HEK293T (cell line): ENCODE measurements at regions not wholly inside any gene's neighbourhood (a gene's known extent, or its start where the extent isn't known, plus 50 kb on each side); places are given as distances from the start of the nearest gene placed in this dataset.

Source experiments
- CTCF ChIA-PET: fragments of 350-600 bp; formaldehyde crosslinking; extraction: SDS; loops from one replicate; lab custom pipeline; 2021; ENCODE audit warnings: antibody characterized with exemption, inconsistent platforms; lab: Yijun Ruan, JAX
- POLR2A ChIA-PET: fragments of 350-600 bp; formaldehyde crosslinking; extraction: SDS; loops from one replicate; lab custom pipeline; 2020; ENCODE audit warnings: antibody characterized with exemption, inconsistent platforms; lab: Yijun Ruan, JAX
- DNase-seq: peaks from one replicate; pipeline ENCODE4 v3.0.0; 2012; ENCODE audit warnings: mixed read lengths; ENCODE audit errors: extremely low spot score
- ARNT ChIP-seq: fragments of 450-650 bp; IDR thresholded peaks from 2 replicates; pipeline ENCODE4 v1.6.1; 2017; ENCODE audit warnings: mild to moderate bottlenecking
- BHLHE40 ChIP-seq: fragments of 450-650 bp; IDR thresholded peaks from 2 replicates; pipeline ENCODE4 v1.6.1; 2016; ENCODE audit warnings: mild to moderate bottlenecking, moderate library complexity, borderline replicate concordance
- CTBP1 ChIP-seq: fragments of 450-650 bp; IDR thresholded peaks from 2 replicates; pipeline ENCODE4 v1.6.1; 2016; ENCODE audit warnings: borderline replicate concordance
- ELF4 ChIP-seq: fragments of 450-650 bp; IDR thresholded peaks from 2 replicates; pipeline ENCODE4 v1.6.1; 2017; ENCODE audit warnings: antibody characterized with exemption
- FOXA1 ChIP-seq: fragments of 450-650 bp; IDR thresholded peaks from 2 replicates; pipeline ENCODE4 v1.6.1; 2016; ENCODE audit warnings: mild to moderate bottlenecking
- FOXK2 ChIP-seq: fragments of 450-650 bp; IDR thresholded peaks from 2 replicates; pipeline ENCODE4 v1.6.1; 2016; ENCODE audit warnings: mild to moderate bottlenecking
- FOXM1 ChIP-seq: fragments of 450-650 bp; IDR thresholded peaks from 2 replicates; pipeline ENCODE4 v1.6.1; 2017; ENCODE audit warnings: mild to moderate bottlenecking, borderline replicate concordance
- HDGF ChIP-seq: fragments of 450-650 bp; IDR thresholded peaks from 2 replicates; pipeline ENCODE4 v1.6.1; 2017; ENCODE audit warnings: antibody characterized with exemption, borderline replicate concordance
- L3MBTL2 ChIP-seq: fragments of 450-650 bp; conservative IDR thresholded peaks from 2 replicates; pipeline ENCODE4 v1.6.1; 2016; ENCODE audit warnings: mild to moderate bottlenecking
- LEF1 ChIP-seq: fragments of 450-650 bp; IDR thresholded peaks from 2 replicates; pipeline ENCODE4 v1.6.1; 2017; ENCODE audit warnings: mild to moderate bottlenecking, borderline replicate concordance
- NFRKB ChIP-seq: fragments of 450-650 bp; IDR thresholded peaks from 2 replicates; pipeline ENCODE4 v1.6.1; 2016; ENCODE audit warnings: mild to moderate bottlenecking, moderate library complexity
- SP1 ChIP-seq: fragments of 450-650 bp; IDR thresholded peaks from 2 replicates; pipeline ENCODE4 v1.6.1; 2017
- SUZ12 ChIP-seq: fragments of 450-650 bp; IDR thresholded peaks from 2 replicates; pipeline ENCODE4 v1.6.1; 2016; ENCODE audit warnings: mild to moderate bottlenecking
- TARDBP ChIP-seq: fragments of 450-650 bp; IDR thresholded peaks from 2 replicates; pipeline ENCODE4 v1.6.1; 2016
- ZNF384 ChIP-seq: fragments of 450-650 bp; IDR thresholded peaks from 2 replicates; pipeline ENCODE4 v1.6.1; 2016
- TF ChIP-seq, protein P1 (sequence below): fragments of 450-650 bp; IDR thresholded peaks from 2 replicates; pipeline ENCODE4 v1.6.1; 2016

DNA sequence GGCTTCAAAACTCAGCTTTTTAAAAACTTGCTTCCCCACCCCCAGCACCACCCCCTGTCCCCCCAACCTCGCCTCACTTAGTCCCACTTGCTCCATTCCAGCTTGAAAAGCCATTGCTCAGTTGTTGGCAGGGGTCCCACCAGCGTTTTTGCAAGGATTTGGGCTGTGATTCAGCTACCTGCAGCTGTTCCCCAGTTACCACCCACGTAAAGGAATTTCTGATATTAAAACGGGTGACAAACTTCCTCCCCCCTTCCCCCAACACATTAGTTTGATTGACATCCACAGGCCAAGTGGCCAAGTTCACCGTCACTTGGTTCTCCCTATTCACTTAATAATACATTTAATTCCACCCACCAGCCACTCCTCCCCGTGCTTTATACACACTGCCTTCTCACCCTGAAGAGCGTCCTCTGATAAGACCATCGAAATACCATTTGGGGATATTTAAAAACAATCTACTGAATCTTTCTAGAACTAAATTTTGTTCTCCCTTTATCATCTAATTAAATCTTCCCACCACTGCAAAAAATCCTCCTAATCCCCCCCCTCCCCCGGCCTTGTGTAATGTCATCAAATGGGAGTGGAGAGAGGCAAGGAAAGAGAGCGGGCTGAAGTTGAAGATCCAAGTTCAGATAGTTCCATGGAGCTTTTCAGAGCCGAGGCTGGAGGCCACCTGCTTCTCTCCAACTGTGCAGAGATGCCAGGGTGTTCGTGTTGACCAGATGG lies 55.1 kb downstream of the SOX9 start:
- POLR2A ChIA-PET = no interaction called here
- no peak for TF ChIP-seq LEF1
- no peak for TF ChIP-seq ARNT
- TF ChIP-seq, protein P1, sequence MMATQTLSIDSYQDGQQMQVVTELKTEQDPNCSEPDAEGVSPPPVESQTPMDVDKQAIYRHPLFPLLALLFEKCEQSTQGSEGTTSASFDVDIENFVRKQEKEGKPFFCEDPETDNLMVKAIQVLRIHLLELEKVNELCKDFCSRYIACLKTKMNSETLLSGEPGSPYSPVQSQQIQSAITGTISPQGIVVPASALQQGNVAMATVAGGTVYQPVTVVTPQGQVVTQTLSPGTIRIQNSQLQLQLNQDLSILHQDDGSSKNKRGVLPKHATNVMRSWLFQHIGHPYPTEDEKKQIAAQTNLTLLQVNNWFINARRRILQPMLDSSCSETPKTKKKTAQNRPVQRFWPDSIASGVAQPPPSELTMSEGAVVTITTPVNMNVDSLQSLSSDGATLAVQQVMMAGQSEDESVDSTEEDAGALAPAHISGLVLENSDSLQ = 0 out of 2 replicates have a peak, but pooled peaks have one; percentile 21
- TF ChIP-seq TARDBP = no peak
- TF ChIP-seq SUZ12 = no peak
- no peak for TF ChIP-seq L3MBTL2
- no peak for TF ChIP-seq ZNF384
- DNase-seq = no peak
- CTCF ChIA-PET = no interaction called here

DNA sequence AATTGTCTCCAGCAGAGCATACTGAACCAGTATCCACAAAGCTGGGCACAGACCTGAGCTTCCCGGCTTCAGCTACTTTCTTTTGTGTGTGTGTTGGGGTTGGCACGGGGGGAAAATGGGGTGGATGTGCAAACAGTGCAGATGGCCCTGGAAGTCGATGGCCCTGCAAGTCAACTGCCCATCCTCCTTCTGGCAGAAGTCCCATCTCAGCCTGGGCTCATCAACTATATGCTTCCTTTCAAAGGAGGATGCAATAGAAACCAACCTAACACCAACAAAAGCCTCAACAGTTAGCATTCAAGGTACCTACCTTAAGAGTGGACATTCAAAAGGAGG lies 55.7 kb downstream of the SOX9 start:
- TF ChIP-seq L3MBTL2 (no peak), SUZ12 (no peak), TARDBP (no peak), FOXM1 (no peak), LEF1 (no peak), ZNF384 (no peak), HDGF (no peak), BHLHE40 (no peak), ELF4 (no peak), SP1 (no peak), NFRKB (no peak), CTBP1 (no peak), FOXK2 (no peak), FOXA1 (no peak), ARNT (no peak)
- TF ChIP-seq, protein P1 = no peak
- no peak for DNase-seq
- CTCF ChIA-PET = no interaction called here
- POLR2A ChIA-PET = no interaction called here

DNA sequence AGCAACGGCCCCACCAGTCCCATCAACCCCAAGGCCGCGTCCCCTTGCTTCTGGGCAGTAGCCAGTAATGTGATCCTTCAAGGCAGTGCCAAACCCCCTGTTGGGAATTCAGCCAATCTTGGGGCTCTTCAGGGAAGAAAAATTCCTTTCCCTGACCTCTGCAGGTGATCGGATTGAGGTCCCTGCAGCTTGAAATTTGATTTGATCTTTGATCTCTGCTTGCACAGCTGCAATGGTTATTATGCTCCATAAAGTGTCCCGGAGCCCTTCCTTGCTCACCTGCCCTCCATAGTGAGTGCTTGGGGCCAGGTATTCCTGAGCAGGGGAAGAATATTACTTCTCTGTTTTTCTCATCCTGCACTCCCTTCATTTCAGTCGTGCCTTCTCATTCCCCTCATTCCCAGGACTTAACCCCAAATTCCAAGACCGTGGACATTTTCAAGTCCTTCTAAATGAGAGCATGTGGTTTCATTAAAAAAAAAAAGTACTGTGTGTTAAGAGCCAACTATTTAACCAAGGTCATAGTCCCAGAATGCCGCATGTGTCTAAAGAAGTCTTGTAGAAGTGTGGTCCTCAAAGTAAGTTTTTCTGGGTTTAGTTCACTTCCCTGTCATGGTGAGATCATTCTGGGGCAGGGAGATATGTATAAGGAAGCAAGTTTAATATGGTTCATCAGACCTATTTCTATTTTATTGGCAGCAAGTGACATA lies 56.3 kb downstream of the SOX9 start:
- TF ChIP-seq FOXK2 = no peak
- no peak for TF ChIP-seq LEF1
- TF ChIP-seq FOXA1 = no peak
- TF ChIP-seq, protein P1 = no peak
- no peak for TF ChIP-seq BHLHE40
- no peak for TF ChIP-seq TARDBP
- TF ChIP-seq ELF4 = no peak
- TF ChIP-seq ZNF384 = no peak
- no peak for TF ChIP-seq HDGF
- no peak for TF ChIP-seq FOXM1
- no peak for TF ChIP-seq ARNT
- no peak for TF ChIP-seq SUZ12
- TF ChIP-seq L3MBTL2 = no peak
- no peak for TF ChIP-seq NFRKB
- no peak for TF ChIP-seq CTBP1
- ChIA-PET POLR2A (no interaction called here), CTCF (no interaction called here)
- no peak for DNase-seq

DNA sequence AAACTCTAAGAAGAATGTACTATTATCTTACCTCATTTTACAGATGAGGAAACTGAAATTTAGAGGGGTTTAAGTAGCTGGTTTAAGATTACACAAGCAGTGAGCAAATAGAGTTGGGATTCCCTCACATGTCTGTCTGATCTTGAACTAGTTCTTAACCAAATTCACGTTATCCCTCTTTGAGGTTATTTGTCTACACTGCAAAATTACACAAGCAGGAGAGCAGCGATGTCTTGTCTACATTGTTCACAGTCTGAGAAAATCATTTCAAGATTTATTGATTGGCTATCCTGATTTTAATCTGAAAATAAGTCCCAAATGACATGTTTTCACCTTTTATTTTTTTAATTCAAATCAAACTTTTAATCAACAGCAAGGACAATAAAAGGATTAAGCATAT lies 56.9 kb downstream of the SOX9 start:
- TF ChIP-seq SP1 (no peak), TARDBP (no peak), ARNT (no peak), FOXK2 (no peak), HDGF (no peak), L3MBTL2 (no peak), FOXA1 (no peak), CTBP1 (no peak), NFRKB (no peak), FOXM1 (no peak), LEF1 (no peak), ELF4 (no peak), ZNF384 (no peak), SUZ12 (no peak), BHLHE40 (no peak)
- TF ChIP-seq, protein P1 = no peak
- POLR2A ChIA-PET = no interaction called here
- DNase-seq = no peak
- CTCF ChIA-PET = no interaction called here

DNA sequence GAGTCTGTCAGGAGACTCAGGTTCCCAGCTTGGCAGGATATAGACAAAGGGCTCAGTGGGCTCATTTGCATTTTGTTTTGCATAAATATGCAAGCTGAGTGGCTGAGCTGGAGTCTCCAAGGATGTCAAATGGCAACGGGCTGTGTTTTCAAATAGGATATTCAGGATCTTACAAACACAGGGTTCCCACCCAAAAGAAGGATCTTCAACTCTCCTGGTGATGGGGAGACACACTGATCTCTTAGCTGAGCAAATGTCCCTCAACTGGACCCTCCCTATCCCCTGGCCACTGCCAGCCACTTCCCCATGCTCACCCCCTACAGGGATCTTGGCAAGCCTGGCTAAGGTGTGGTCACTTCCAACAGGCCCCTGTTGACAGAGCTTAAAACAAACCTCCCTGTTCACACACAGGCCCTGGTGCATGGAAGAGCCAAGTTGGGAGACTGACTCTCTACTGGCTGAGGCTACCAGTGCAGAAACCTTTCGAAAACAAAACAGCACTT lies 61.6 kb downstream of the SOX9 start:
- ChIA-PET CTCF (no interaction called here), POLR2A (no interaction called here)
- no peak for DNase-seq
- no peak for TF ChIP-seq CTBP1
- TF ChIP-seq BHLHE40 = no peak
- no peak for TF ChIP-seq ZNF384
- TF ChIP-seq HDGF = no peak
- TF ChIP-seq SUZ12 = no peak
- TF ChIP-seq LEF1 = no peak
- no peak for TF ChIP-seq L3MBTL2
- TF ChIP-seq ARNT = no peak
- TF ChIP-seq ELF4 = no peak
- TF ChIP-seq NFRKB = no peak
- no peak for TF ChIP-seq FOXM1
- no peak for TF ChIP-seq TARDBP
